Femur (tissue), 1 donor: ENCODE measurements at regions not wholly inside any gene's neighbourhood (a gene's known extent, or its start where the extent isn't known, plus 50 kb on each side); places are given as distances from the start of the nearest gene placed in this dataset.

Experiments
- DNase-seq: peaks from one replicate; pipeline ENCODE4 v3.0.0-alpha.2; 2017

DNA sequence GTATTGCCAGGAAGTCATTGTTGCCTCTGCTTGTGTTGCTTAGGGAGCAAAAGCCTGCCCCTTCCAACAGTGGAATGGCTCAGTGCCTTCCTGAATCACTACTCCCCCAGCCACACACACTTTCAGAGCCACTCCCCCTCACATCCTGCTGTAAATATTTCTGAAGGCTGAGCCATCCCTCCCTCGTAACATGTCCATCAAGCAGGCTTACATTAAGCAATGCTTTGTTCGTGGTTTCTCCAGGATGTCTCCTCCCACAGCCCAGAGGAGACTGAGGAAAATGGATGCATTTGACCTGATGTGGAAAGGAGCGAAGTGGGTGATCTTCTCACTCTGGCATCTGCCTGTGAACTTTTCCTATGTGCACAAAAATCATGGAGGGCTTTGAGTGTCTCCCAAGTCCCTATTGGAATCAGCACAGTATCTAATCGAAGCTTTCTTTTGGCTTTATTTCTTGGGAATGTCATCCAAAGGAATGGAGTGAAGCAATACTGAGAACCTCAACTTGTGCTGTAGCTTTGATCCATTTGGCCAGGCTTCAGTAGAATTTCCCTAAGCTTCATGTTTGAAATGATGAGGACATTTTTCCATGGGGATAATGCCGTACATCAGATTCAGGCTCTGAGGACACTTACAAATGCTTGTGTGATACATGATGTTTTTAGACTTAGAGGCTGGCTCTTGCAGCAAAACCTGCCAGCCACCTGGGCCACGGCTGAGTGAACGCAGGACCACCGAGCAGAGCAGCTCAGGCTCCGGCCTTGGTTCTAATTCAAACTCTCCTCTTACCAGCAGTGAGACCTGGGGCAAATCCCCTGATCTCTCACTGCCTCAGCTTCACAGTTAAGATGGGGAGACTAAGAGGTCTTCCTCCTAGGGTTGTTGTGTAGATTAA, 389.1 kb downstream of the ENC1 start:
- DNase-seq: peak; percentile 65

DNA sequence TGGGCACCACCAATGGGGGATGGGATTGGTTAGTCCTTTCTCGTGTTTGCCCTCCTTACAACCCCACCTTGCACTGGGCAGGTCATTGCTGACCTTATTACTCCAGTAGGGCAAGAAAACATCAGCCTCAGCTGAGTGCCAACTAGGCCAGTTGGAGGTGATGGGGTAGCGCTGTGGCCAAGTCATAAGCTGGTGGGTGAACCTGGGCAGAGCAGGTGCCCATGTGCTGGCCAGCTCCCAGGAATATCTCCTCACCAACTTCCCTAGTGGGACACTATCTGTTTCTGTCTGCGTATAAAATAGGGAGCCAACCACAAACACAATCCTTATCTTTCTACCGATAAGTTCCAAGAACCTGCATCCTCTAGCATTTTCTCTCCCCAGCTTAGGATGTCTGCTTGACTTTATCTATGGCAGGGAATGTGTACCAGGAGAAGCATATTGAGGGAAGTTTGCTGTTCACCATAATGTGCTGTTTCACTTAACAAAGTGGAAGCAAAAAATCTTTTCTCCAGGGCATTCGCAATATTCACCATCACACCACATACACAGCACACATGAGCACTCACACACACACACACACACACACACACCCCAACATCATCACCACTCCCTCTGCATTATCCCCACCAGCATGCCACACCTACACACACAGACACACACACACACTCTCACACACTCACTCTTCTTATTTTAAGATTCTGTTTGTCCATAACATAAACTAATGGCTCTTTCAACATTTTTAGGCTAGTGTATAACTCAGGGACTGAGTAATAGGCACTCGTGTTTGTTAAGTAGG, 390.0 kb downstream of the ENC1 start:
- no peak for DNase-seq

DNA sequence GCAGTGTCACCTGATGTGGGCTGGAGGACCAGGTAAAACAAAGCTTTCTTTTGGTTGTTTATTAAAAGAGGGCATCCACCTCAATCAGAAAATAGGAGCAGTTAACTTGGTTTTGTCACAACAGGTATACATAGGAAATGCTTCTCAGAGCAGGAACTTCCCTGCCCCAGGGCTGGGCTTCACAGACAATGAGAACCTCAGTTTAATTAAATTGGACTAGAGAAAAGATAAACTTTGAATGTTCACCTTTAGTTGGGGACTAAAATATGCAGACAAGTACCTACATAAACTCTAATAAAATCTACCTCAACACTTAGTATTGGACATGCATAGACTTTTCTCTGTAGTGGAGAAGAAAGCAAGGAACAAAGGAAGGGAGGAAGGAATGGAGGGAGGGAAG, 392.0 kb downstream of the ENC1 start:
- no peak for DNase-seq

DNA sequence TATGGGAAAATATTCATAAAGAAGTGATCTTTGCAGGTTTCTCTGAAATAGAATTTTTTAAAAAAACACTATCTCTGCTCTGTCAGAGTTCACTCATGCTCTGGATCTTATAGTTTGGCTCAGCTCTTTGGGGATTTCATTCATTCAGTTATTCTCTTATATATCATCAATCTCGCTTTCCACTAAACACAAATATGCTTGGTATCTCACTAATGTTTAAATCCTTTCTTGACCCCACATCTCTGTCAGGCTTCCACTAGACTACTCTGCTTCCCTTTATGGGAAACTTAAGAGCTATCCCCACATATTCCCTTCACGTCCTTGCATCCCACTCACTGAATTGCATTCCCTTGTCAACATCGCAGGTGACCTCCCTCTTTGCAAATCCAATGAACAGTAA, 396.1 kb downstream of the ENC1 start:
- DNase-seq: no peak

DNA sequence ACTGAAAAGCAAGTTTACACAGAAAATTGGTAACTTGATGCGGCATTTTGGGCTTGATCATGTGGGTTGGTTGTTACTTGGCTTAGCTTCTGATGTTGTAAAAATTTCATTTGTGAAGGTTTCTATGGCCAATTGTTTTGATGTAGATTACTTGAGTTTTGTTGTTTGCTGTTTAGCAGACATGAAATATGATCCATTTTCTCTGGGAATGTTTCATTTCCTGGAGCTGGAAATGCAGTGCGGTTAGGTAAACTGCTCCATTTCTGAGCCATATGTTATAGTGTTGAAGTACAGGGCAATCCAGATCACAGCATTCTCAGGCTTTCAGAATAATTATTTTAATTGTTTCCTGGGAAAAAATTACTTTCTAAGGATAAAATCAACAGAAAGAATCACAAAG, 396.9 kb downstream of the ENC1 start:
- DNase-seq: no peak

DNA sequence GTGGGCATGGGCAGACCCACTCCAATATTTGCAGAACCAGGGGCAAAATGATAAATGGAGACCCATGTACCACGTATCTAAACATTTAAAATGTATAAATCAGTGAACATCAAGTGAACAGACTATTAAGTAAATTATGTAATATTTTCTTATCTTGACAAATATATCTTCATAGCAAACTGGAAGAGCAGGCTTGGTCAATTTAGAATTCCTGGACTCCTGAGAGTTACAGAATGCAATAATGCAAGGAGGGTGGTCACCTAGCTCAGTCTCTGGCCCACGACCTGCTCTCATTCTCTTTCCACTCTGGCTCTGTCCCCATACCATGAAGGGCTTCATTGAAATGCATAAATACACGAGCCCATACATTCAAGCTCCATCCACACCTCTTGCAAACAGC, 398.0 kb downstream of the ENC1 start:
- DNase-seq: no peak

DNA sequence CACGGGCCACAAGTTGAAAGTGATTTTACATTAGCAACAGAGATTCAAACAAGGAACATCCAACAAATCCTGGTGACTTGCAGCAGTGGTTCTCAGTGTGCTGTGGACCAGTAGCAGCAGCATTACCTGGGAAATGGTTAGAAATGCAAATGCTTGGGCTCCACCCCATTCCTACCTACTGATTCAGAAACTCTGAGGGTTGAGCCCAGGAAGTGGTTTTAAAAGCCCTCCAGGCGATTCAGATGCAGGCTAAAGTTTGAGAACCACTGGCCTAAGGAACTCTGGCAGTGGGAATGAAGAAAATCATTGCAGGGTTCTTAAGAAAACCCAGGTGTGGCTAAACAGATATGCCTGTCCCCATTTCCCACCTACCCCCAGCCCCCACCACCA, 398.8 kb downstream of the ENC1 start:
- DNase-seq: no peak

DNA sequence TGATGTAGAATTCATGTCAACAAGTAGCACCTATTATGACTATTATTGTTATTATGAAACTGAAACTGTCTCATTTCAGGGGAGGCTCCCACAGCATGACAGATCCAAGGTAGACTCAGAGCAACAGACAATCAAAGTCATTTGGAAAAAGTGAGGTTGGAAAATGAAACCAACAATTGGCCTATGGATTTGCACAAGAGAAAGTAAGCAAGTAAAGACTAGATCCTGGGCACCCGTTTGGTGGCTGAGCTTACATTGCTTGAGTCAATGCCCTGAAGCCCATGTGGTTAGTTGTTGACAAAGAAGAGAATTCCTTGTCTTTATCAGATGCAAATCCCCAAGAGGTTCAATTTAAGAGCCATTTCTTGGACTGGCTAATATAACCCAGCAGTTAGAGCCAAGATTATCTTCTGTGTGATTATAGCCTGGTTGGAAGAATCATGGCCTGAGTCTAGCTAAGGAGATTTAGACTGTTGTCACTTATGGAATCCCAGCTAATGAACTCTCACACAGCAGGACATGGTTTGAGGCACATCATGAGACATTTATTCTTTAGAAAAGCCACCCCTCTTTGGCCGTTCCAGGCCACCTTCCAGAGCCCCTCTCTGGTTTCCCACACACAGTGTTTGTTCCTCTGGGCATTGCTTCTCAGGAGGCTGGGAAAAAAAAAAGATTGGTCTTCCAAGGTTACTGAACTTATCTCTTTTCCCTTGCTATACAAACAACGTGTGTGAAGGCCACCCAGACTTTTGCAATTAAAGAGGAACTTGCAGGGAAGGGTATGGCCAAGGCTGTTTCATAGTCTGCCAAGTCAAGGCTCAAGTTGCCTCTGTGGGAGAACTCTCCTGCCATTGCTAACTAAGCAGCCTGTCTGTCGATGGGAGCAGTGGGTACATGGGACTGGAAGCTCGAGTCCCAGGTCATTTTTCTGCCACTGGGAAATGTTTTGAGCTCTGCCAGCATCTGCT, 399.5 kb downstream of the ENC1 start:
- DNase-seq: no peak

DNA sequence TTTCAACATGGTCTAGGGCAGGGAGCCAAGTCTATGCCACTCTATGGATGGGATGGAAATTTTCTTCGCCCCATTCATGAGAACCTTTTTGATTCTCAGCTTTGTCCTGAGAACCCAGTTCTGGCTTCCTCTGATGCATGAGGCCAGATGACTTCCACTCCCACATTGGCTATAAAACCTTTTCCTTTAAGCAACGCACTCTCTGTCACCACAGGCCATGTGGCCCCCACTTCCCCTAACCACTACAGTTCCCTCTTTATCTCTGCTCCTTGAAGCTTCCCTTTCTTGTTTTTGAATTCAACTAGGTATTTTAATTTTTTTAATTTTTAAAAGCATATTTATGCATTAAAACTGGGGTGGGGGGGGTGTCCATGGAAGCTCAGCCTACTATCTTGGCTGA, 401.3 kb downstream of the ENC1 start:
- DNase-seq: no peak

DNA sequence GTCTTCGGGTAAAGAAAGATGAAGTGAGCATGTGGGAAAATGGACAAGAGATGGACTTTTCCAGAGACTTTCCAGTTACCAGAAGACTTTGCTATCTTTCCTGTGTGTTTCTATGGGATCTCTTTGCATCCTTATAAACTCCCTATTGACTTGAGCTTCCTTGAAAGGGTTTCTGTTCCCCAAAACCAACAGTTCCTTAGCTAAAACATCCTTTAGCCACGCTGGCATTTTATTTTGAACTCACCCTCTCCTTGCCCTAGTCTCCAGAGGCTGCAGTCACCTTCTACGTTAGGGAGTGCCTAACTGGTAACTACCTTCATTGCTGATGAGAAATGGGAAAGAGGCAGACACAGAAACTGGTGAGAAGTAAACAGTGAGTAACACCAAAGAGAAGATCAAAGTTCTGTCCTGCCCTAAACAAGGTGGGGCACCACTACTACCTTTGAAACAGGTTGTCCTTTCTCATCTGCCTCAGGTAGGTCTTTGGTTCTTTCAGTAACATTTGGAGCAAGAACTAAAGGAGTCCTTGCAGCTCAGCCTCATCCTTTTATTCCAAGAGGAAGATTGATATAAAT, 402.9 kb downstream of the ENC1 start:
- no peak for DNase-seq

DNA sequence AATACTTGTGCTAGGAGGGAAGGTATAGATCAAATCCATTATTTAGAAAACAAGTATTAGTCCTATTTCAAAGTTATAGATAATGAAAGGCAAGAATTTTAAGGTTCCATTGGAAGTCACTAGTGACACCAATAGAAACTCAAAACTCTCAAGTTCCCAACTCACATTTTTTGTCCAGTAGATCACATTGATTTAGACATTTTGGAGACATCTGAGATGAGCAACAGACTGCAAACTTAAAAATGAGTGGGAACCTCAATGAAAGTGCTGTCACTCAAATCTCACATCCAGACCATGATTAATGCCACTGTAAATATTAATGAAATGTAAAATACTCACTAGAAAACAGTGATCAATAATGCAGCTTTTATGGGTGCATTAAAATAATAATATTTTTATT, 405.0 kb downstream of the ENC1 start:
- no peak for DNase-seq

DNA sequence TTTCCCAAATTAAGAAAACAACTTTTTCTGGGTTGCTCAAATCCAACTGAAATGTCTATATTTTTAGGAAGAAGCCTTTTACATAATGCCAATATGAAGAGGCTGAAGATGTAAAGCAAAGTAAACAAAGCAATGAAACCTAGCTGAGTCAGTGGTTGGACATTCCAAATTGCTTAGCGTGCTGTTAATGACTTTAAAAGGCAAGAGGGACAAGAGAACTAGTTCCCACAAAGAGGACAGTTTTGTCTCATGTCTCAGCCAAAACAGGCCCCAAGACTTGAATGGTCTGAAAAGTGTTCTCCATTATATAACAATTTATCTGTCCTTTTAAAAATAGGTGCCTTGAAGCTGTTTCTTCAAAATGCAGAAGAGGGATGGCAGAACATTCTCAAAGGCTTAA, 407.0 kb downstream of the ENC1 start:
- DNase-seq: no peak

DNA sequence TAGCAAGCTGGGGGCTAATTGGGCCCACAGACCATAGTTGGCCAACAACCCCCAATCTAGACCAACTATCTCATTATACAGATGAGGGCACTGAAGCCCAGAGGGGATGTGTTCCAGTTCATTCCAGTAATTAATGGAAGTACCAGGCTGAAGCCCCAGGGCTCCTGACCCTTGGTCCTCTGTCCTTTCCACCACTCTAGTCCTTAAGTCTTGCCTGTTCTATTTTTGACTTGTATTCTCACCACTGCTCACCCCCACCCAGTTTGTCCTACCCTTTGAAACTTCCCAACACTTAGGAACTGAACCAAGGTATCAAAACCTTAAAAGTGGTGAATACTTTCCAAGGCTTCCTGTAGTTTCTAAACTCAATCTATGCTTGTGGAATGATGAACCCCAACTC, 407.4 kb downstream of the ENC1 start:
- DNase-seq: no peak

DNA sequence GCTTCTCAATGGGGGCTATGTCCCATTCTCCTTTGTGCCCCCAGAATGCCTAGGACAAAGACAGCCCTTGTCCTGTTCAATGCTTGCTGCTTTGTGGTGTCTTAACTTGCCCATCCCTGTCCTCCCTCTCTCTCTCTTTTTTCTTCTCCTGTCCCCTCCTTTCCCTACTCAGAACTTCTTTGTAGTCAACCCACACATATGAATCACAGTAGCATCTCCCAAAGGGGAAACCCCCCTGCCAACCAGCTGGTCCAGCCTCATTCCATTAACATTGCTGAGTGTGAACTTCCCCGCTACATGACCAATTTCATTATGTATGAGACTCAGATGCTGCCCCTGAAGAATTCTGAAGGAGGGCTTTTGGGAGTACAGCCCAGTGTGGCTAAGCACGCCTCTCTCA, 408.3 kb downstream of the ENC1 start:
- no peak for DNase-seq

DNA sequence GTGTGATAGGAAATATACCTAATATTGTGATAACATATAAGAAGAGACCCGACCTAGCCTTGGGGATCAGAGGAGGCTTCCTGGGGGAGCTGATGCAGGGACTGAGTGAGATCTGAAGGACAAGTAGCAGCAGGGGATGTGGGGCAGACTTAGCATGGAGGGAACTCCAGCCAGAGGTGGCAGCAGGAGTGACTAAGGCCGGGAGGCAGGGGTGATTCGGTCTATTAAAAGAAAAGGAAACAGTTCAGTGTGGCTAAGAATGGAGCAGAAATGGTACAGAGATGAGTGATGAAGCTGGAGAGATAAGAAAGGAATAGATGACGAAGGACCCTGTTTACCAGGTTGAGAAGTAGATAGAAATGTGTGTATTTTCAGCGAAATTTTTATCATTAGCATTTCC, 408.8 kb downstream of the ENC1 start:
- no peak for DNase-seq

DNA sequence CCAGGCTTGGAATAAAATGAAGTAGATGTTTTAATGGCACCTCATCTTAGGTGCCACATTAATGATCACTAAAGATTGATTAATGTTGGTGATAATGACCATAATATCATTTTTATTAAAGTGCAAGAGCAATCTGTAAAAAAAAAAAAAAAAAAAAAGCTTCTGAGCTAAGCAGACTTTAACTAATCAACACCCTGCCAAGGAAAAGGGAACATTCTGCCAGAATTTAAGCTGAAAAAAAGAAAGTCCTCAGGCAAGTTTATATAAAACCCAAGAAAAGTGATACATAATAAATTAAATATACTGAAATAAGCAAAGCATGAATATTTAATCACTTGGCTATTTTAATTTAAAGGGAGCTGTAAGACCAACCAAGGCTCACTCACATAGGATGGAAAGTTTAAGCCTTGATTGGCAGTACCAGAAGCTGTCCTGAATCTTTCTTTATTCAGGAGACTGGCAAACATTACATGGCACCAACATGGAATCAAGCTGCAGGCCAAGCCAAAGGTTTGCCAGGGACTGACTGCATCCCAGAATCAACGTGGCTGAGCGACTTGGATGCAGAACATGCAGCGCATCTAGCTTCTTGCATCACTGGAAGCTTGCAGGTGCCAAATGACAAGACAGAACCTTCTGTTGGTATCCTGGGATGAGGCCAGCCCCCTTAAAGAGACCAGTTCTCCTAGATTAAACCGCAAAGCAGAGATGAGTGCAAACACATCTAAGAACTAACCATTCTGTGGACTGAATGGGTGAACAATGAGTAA, 413.6 kb downstream of the ENC1 start:
- peak; percentile 47 for DNase-seq

DNA sequence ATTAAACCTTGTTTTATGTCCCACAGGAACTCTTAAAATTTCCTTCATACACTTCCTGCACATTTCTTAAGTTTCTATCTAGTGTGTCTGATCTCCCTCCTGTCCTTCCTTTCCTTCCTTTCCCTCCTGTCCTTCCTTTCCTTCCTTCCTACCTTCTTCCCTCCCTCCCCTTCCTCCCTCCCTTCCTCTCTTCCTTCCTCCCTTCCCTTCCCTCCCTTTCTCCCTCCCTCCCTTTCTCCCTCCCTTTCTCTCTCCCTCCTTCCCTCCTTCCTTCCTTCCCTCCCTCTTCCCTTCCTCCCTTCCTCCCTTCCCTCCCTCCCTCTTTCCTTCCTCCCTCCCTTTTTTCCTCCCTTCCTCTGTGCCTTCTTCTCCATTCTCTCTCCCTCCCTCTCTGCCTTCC, 414.9 kb downstream of the ENC1 start:
- no peak for DNase-seq

DNA sequence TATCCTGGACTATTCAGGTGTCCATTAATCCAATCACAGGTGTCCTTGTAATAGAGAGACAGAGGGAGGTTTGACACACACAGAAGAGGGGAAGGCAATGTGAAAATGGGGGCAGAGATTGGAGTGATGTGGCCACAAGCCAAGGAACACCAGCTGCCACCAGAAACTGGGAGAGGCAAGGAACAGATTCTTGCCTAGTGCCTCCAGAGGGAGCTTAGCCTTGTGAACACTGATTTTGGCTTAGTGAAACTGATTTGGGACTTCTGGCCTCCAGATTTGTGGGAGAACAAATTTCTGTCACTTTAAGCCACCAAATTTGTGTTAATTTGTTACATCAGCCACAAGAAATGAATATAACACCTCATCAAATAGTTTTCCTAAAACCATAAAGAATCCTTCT, 416.2 kb downstream of the ENC1 start:
- no peak for DNase-seq

DNA sequence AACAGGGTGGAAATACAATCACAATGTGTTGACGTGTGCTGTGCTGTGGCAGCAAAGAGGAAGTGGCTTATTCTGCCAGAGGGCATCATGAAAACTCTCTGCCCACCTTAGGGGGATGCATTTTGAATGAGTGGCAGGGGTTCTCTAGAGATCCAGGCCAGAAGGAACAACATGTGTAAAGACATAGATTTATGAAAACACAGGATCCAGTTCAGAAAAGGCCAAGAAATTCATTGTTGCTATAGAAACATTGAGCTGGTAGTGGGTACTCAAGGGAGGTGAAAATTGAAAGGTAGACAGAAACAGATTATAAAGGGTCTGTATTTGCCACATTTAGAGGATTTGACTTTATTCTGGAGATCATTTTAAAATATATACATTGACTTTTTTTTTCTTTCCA, 417.7 kb downstream of the ENC1 start:
- DNase-seq: no peak

DNA sequence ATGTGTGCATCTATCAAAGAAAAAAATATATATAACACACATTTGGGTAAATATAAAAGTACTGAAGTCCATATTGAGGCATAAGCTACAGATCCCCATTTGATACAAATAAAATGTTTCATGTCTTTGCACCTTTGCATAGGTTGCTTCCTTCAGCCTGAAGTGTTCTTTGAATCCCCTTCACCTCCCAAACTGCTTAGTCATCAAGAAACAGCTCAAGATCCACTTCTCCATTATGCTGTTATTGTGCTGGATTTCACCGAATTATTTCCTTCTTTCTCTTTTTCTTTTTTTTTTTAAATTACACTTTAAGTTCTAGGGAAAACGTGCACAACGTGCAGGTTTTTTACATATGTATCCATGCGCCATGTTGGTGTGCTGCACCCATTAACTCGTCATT, 419.1 kb downstream of the ENC1 start:
- DNase-seq: no peak

DNA sequence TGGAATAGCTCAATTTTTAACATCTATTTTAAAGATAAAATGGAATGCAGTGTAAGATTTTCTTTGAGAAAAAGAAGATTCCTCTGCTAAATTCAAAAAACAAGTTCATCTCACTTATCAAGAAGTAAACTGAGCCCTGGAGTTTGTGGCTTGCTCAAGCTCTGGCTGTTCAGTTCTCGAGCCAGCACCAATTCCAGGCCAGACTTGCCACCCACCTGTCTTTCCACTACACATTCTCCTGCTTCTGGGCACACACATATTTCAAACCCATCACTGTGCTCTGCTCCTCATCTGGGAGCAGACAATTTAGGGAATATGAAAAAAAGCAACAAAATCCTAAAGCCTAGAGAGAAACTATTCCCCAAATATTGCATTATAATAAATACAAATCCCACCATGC, 424.5 kb downstream of the ENC1 start:
- DNase-seq: no peak

DNA sequence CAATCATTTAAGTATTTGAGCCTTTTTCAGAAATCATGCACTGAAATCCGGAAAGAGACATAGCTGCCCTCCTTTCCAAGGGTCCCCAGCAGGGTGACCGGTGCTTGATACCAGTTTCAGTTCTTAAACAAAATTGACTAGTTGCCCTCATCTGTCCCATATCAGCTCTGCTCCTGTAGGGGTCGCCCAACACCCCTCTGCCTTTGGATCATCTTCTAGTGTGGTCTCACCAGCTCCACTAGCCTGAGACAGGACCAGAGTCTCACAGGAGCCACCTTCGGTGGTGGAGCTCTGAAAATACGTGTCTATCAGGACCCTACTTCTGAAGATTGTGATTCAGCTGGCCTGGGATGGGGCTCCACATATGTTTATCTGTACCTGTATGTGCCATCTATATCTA, 428.2 kb downstream of the ENC1 start:
- DNase-seq: no peak
